ENCODE measurements at regions not wholly inside any gene's neighbourhood (a gene's known extent, or its start where the extent isn't known, plus 50 kb on each side); places are given as distances from the start of the nearest gene placed in this dataset.

DNA sequence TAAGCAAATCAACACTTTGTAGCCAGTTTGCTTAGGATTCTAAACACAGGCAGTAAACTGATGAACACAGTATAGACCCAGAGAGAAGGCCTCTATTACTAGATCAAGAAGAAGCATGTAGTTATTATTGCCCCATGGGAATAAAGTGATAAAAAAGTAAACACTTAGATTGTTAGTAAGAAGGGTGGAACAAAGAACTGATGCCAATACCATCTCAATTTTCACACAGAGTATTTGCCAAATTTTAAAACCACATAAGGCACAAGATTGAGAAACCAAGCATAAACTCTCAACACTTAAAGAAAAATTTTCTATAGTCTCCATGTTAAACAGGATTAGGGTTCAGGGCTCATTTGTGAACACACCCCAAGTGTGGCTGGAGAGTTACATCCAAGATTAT, 77.0 kb upstream of the SYT1 start (continued):
- TF ChIP-seq TAF1 (IDR thresholded peaks at IDR 0.05; ENCODE audit: borderline replicate concordance, low read depth, low read length): no peak
- no peak for TF ChIP-seq SMC3 (IDR thresholded peaks at IDR 0.05; ENCODE audit: low read depth, low read length)
- TF ChIP-seq NRF1 (IDR thresholded peaks at IDR 0.05; ENCODE audit: low read depth, low read length): no peak
- no peak for TF ChIP-seq EZH2phosphoT487 (IDR thresholded peaks at IDR 0.05; ENCODE audit: borderline replicate concordance, low read depth)
- TF ChIP-seq FOXJ3 (CRISPR knock-in tag; IDR thresholded peaks at IDR 0.05): no peak
- TF ChIP-seq, protein P1, sequence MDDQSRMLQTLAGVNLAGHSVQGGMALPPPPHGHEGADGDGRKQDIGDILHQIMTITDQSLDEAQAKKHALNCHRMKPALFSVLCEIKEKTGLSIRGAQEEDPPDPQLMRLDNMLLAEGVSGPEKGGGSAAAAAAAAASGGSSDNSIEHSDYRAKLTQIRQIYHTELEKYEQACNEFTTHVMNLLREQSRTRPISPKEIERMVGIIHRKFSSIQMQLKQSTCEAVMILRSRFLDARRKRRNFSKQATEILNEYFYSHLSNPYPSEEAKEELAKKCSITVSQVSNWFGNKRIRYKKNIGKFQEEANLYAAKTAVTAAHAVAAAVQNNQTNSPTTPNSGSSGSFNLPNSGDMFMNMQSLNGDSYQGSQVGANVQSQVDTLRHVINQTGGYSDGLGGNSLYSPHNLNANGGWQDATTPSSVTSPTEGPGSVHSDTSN (IDR thresholded peaks at IDR 0.05): no peak
- TF ChIP-seq RXRA (IDR thresholded peaks at IDR 0.05; ENCODE audit: borderline replicate concordance, low read depth): no peak
- no peak for TF ChIP-seq EP300 (IDR thresholded peaks at IDR 0.05; ENCODE audit: borderline replicate concordance in 1 of 2, low read depth in 1 of 2, low read length in 1 of 2)

DNA sequence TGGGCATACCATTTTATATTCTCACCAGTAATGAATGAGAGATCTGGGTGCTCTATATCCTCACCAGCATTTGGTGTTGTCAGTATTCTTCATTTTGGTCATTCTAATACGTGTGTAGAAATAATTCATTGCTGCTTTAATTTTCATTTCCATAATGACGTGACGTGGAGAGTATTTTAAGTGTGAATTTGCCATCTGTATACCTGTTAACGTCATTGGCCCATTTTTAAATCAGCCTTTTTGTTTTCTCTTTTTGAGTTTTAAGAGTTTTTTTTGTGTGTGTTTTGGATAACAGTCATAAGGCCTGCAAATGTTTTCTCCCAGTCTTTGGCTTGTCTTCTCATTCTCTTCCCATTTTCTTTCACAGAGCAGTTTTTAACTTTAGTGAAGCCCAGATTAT, 74.4 kb upstream of the SYT1 start:
- Histone ChIP-seq H3K36me3 (replicated peaks in 1 of 2; ENCODE audit: control insufficient read depth in 1 of 2, insufficient read depth in 2 of 2, low read length in 1 of 2) (no peaks in the 10 kb centered on the region), H3K27me3 (ENCODE audit: insufficient read depth) (no peaks in the 10 kb centered on the region), H3K9me2 (no peaks in the 10 kb centered on the region), H3K4me2 (no peak overlapping the region), H3K27ac (ENCODE audit: low read depth in 2 of 2, low read length in 1 of 2) (no peak overlapping the region), H3K4me1 (ENCODE audit: control insufficient read depth in 1 of 2, insufficient read depth in 2 of 2, low read depth in 1 of 2, low read length in 1 of 2) (no peaks in the 10 kb centered on the region), H3K9me3 (no peaks in the 10 kb centered on the region), H3F3A (replicated peaks; ENCODE audit: insufficient read depth) (no peaks in the 10 kb centered on the region), H3K4me3 (ENCODE audit: low read depth in 2 of 2, low read length in 1 of 2) (no peak overlapping the region), H4K20me1 (ENCODE audit: insufficient read depth) (no peaks in the 10 kb centered on the region), H3K9ac (no peak overlapping the region), H2AFZ (ENCODE audit: low read depth) (no peak overlapping the region), H3K79me2 (ENCODE audit: insufficient read depth) (no peaks in the 10 kb centered on the region)
- no peak for DNase-seq
- CTCF ChIA-PET: no interaction called here
- 80% methylated on average over 4 of the region's 4 CpGs for WGBS (ENCODE audit: low lambda C conversion rate)
- POLR2A ChIA-PET: no interaction called here
- TF ChIP-seq JUND (IDR thresholded peaks at IDR 0.05): no peak

DNA sequence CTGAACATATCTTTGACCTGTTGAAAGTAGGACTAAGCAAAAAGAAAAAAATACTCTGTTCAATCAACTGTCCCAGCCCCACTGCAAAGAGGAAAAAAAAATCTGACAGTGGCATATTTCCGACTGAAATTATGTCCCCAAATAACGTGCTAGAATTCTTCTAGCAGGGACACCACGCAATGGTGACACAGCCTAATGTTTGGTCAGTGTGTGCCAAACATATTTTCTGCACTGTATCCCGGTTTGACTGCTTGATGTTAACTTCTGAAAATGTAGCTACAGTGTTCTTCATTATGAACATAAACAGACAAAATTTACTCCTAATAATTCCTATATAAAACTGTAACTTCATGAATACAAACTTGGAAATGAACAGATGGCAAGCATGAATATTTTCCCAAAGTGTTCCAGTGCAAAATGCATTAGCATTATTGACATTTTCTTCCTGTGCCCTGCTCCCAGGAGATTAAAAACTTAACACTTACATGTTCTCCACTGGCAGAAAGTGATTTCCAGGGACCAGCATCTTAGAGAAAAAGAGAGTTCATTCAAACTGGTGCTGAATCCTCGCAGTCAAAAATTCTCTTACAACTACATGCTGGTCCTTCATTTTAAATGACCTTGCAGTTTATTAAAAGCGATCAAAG, 72.4 kb upstream of the SYT1 start:
- Histone ChIP-seq H3K9me2 (no peaks in the 10 kb centered on the region), H3K4me1 (ENCODE audit: control insufficient read depth in 1 of 2, insufficient read depth in 2 of 2, low read depth in 1 of 2, low read length in 1 of 2) (no peaks in the 10 kb centered on the region), H3K27me3 (ENCODE audit: insufficient read depth) (no peaks in the 10 kb centered on the region), H3K36me3 (replicated peaks in 1 of 2; ENCODE audit: control insufficient read depth in 1 of 2, insufficient read depth in 2 of 2, low read length in 1 of 2) (no peaks in the 10 kb centered on the region), H3F3A (replicated peaks; ENCODE audit: insufficient read depth) (no peaks in the 10 kb centered on the region), H3K27ac (ENCODE audit: low read depth in 2 of 2, low read length in 1 of 2) (no peak overlapping the region), H3K4me2 (no peak overlapping the region), H4K20me1 (ENCODE audit: insufficient read depth) (no peaks in the 10 kb centered on the region), H3K9me3 (no peaks in the 10 kb centered on the region), H3K9ac (no peak overlapping the region), H2AFZ (ENCODE audit: low read depth) (no peak overlapping the region), H3K4me3 (ENCODE audit: low read depth in 2 of 2, low read length in 1 of 2) (no peak overlapping the region), H3K79me2 (ENCODE audit: insufficient read depth) (no peaks in the 10 kb centered on the region)
- ChIA-PET POLR2A (no interaction called here), CTCF (no interaction called here)
- no peak for DNase-seq
- TF ChIP-seq GATA2 (CRISPR knock-in tag; IDR thresholded peaks at IDR 0.05): no peak
- WGBS (ENCODE audit: low lambda C conversion rate): 87% methylated on average over 6 of the region's 6 CpGs
